ENCODE measurements at regions not wholly inside any gene's neighbourhood (a gene's known extent, or its start where the extent isn't known, plus 50 kb on each side); places are given as distances from the start of the nearest gene placed in this dataset.
"Not testable (repeated sequence)": the region's sequence is repeated elsewhere in the genome, so short reads cannot be mapped to it uniquely, and the experiment has no call there.

DNA sequence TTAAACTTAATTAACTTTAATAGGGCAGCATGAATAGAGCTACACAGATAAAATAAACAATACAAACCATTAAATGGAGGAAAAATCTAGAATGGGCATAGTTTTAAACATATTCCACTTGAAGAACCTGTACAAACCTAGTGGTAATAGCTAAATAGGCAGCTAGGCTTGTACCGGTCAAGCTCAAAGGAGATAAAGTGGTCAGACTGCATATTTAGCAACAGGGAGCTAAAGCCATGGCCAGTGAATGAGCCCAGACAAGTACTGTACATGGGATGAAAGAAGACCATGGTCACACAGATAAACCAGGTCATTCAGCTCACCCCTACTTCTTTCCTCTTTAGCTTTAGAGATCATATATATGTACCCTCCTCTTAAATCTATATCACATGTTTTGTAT is 186.6 kb upstream of the KRR1 start:
- Mint-ChIP-seq H3K27ac (no peak overlapping the region), H3K4me1 (no peaks in the 10 kb centered on the region), H3K36me3 (no peaks in the 10 kb centered on the region), H3K27me3 (ENCODE audit: low read depth in 3 of 3) (peaks cover 0 to 5% (median 0%) of the 10 kb centered on the region in 3 donors), H3K9me3 (no peaks in the 10 kb centered on the region), H3K4me3 (no peak overlapping the region)
- no peak for DNase-seq

DNA sequence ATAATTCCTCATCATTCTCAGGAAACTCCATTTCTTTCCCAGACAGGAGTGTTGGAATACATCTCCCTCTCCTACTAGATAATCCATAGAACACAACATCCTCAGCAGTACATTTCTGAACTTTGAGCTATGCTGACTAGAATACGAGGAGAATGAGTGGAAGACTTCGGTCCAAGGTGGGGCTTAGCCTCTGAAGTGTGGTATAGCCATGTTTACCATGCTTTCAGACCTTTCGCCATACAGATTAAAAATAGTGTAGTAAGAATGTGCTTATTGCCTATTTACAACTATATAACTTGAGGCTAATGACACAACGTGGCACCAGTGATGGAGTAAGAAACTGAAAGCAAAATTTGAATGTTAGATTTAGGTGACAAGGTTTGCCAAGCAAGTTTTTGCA is 184.5 kb upstream of the KRR1 start:
- peaks cover 0 to 3% (median 0%) of the 10 kb centered on the region in 6 donors for H3K9me3 Mint-ChIP-seq
- no peak overlapping the region for H3K4me3 Mint-ChIP-seq
- H3K27ac Mint-ChIP-seq: no peak overlapping the region
- peaks cover 0 to 3% (median 2%) of the 10 kb centered on the region in 3 donors for H3K27me3 Mint-ChIP-seq (ENCODE audit: low read depth in 3 of 3)
- DNase-seq: no peak
- H3K4me1 Mint-ChIP-seq: no peaks in the 10 kb centered on the region
- H3K36me3 Mint-ChIP-seq: no peaks in the 10 kb centered on the region

DNA sequence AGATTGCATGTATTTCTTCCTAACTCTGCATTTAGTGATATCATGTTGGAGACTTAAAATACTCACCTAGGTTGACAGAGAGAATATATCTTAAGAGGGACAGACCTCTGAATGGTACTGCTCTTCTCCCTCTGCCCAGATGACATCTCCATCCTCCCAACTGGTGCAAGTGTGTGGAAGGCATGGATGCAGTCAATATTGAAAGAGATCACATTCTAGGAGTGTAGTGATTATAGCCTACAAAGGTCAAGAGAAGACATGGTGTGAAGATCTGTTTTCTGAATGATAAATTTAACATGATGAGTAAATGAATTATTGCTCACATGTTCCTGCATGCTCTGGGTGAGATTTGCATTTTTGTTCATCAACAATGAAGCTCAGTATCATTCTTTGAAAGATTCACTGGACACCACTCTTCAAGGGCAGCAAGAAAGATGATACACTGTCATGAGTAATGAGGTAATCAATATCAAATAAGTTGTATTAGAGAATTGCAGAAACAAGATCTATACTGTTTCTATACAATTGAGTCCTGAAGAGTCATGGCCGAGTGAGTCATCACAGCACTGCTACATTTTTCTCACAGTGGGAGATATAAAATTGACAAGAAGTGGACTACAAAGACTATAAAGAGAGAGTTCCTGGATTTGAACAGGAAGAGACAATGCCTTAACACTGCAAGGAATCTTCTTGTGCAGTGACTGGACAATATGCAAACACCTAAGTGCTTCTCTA is 183.3 kb upstream of the KRR1 start:
- Mint-ChIP-seq H3K27me3 (ENCODE audit: low read depth in 3 of 3) (peaks cover 0 to 3% (median 2%) of the 10 kb centered on the region in 3 donors), H3K4me3 (no peak overlapping the region), H3K4me1 (no peaks in the 10 kb centered on the region), H3K27ac (no peak overlapping the region), H3K9me3 (peaks cover 0 to 3% (median 0%) of the 10 kb centered on the region in 6 donors), H3K36me3 (no peaks in the 10 kb centered on the region)
- DNase-seq: no peak

DNA sequence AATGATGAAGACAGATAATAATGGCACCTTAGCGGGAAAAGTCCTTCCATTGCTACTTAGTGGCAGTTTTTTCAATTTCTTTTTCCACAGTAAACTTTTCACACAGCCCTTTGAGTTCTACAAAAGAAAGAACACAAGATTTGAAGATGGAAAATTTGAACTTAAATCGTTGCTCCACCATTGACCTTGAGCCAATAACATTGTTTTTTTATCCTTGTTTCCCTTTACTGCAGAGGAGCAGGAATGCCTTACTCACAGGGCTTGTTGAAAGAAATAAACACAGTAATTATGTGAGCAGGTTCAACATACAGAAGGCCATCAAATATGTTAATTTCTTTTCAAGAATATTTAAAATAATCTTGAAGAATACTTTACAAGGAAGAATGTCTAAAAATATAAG is 181.5 kb upstream of the KRR1 start:
- no peak overlapping the region for H3K27ac Mint-ChIP-seq
- no peaks in the 10 kb centered on the region for H3K4me1 Mint-ChIP-seq
- H3K27me3 Mint-ChIP-seq (ENCODE audit: low read depth in 3 of 3): peaks cover 0 to 3% (median 2%) of the 10 kb centered on the region in 3 donors
- H3K36me3 Mint-ChIP-seq: no peaks in the 10 kb centered on the region
- no peak overlapping the region for H3K4me3 Mint-ChIP-seq
- H3K9me3 Mint-ChIP-seq: peaks cover 0 to 3% (median 0%) of the 10 kb centered on the region in 6 donors
- DNase-seq: no peak

DNA sequence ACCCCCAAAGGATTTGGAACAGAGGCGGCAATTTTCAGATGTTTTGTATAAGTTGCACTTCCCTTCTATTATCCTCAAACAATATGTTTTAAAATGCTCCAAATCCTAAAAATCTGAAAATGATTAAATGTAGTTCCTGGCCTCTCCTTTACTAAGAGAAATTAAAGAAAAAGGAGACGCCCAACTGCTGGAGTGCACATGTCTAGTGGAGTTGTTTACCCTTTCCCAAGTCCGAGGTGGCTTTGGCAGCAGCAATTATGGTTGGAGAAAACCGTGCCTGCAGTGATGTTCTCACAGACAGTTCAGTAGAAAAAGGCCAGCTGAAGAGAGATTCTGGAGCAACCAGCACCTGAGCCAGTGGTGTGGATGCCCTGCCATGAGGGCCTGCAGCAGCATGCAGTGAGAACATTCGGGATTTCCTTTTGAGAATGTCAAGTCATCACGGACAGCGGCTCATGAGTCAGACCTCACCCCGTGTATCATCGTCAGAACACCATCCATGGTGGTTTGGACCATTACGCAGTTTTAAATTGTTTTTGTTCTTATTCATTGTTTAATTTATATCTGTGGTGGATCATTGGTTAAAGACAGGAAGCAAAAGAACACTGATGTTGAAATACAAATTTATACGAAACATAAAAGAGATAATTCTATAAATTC is 179.0 kb upstream of the KRR1 start:
- DNase-seq: no peak

DNA sequence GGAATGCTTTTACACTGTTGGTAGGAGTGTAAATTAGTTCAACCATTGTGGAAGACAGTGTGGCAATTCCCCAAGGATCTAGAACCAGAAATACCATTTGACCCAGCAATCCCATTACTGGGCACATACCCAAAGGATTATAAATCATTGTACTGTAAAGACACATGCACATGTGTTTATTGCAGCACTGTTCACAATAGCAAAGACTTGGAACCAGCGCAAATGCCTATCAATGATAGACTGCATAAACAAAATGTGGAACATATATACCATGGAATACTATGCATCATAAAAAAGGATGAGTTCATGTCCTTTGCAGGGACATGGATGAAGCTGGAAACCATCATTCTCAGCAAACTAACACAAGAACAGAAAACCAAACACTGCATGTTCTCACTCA is 174.8 kb upstream of the KRR1 start:
- not testable (repeated sequence) for H3K4me3 Mint-ChIP-seq; H3K27ac Mint-ChIP-seq; H3K9me3 Mint-ChIP-seq; H3K4me1 Mint-ChIP-seq; H3K27me3 Mint-ChIP-seq (ENCODE audit: low read depth in 3 of 3); DNase-seq; H3K36me3 Mint-ChIP-seq

More for the DNA sequence above, 179.0 kb upstream of the KRR1 start:
- Mint-ChIP-seq H3K27me3 (ENCODE audit: low read depth in 3 of 3) (peaks cover 0 to 3% (median 2%) of the 10 kb centered on the region in 3 donors), H3K27ac (no peak overlapping the region), H3K9me3 (peaks cover 0 to 3% (median 0%) of the 10 kb centered on the region in 6 donors), H3K36me3 (no peaks in the 10 kb centered on the region), H3K4me3 (no peak overlapping the region), H3K4me1 (no peaks in the 10 kb centered on the region)

DNA sequence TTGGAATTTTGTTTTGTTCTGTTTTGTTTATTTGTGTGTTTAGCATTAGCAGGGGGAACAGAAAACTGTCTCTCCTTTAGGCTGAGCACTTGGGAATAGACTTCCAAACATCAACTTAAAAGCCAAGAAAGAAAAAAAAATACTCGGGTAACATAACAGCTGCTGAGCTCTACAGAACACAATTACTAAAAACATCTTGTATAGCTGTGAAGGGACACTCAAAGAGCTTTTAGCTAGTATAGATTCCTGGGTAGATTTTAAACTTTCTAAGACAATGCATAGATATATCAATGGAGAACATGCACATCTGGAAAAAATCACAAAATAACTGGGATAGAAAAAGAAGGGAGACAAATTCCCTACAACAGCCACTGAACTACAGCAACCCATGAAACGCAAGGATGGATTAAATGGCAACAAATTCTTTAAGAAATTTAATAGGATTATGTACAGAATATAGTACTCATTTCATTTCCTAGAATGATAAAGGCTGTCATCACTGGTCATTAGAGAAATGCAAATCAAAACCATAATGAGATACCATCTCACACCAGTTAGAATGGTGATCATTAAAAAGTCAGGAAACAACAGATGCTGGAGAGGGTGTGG is 174.3 kb upstream of the KRR1 start:
- H3K4me1 Mint-ChIP-seq: no peaks in the 10 kb centered on the region
- no peak overlapping the region for H3K4me3 Mint-ChIP-seq
- no peaks in the 10 kb centered on the region for H3K9me3 Mint-ChIP-seq

DNA sequence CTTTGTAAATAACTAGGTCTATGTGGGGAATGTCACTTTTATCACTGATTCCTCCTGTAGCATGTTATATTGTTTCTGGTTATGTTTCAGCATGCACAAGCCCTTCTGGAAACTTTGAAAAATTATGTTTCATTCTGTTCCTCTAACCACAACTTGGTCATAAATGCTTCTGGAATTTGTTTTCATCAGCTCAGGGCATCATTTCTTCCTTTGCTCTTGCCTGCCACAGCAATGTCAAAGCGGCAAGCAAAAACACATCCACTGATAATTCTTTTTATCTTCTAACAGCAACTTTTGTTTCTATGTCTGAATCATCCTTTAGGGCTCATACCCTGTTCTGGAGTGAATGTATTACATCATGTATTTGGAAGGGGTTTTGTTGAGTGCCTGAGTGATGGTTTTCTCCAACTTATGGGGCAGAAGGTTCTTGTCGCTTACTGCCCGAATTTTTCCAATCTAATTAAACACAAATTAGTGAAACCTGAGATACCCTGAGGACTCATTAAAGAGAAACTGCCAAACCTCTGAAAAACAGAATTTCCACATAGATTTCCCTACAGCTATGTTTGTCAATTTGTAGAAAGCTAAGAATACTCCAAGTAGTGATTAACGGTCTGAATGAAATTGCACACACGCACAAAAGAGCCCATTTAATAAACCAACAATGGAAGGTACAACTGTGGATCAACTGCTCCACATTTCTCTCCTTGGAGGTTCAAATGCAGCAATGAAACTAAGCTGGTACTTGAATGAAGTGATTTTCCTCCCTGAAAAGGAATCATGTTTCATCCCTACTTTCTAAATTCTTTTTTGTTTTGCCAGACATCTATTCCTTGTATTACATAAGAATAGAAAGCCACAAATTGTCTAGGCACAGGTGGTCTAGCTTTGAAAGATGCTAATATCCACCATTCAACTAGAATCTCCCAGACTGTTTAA is 173.5 kb upstream of the KRR1 start:
- Mint-ChIP-seq H3K27ac (no peak overlapping the region), H3K36me3 (peaks cover 0 to 1% (median 0%) of the 10 kb centered on the region in 3 donors), H3K4me1 (no peaks in the 10 kb centered on the region), H3K9me3 (no peaks in the 10 kb centered on the region), H3K27me3 (ENCODE audit: low read depth in 3 of 3) (peaks cover 0 to 2% (median 2%) of the 10 kb centered on the region in 3 donors), H3K4me3 (no peak overlapping the region)
- DNase-seq: no peak

More for the DNA sequence above, 174.3 kb upstream of the KRR1 start:
- Mint-ChIP-seq H3K27ac (no peak overlapping the region), H3K36me3 (no peaks in the 10 kb centered on the region), H3K27me3 (ENCODE audit: low read depth in 3 of 3) (peaks cover 0 to 2% (median 2%) of the 10 kb centered on the region in 3 donors)
- DNase-seq: no peak

DNA sequence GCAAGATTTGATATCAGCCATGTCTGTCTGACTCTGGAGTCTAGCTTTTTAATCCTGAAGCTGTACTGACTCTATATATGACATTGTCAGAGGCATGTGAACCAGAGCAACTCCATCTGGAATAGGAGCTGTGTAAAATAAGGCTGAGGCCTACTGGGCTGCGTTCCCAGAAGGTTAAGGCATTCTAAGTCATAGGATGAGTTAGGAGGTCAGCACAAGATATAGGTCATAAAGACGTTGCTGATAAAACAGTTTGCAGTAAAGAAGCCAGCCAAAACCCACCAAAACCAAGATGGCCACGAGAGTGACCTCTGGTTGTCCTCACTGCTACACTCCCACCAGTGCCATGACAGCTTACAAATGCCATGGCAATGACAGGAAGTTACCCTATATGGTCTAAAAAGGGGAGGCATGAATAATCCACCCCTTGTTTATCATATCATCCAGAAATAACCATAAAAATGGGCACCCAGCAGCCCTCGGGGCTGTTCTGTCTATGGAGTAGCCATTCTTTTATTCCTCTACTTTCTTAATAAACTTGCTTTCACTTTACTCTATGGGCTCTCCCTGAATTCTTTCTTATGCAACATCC is 172.7 kb upstream of the KRR1 start:
- not testable (repeated sequence) for H3K36me3 Mint-ChIP-seq; H3K27me3 Mint-ChIP-seq (ENCODE audit: low read depth in 3 of 3); H3K4me1 Mint-ChIP-seq; H3K27ac Mint-ChIP-seq; H3K9me3 Mint-ChIP-seq; DNase-seq; H3K4me3 Mint-ChIP-seq

DNA sequence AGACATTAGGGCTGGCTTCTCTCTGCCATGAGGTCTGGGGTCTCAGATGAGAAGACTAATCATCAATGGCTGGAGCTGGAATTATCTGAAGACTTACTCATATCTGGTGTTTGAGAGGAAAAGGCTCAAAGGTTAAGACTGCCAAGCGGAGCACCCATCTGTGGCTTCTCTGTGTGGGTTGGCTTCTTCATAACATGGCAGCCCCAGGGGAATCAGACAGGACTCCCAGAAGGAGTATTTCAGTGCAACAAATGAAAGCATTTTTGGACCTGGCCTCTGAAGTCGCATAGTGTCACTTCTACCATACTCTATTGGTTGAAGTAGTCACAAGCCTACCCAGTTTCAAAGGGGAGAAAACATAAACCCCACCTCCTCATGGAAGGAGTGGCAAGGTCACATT is 171.8 kb upstream of the KRR1 start:
- H3K36me3 Mint-ChIP-seq: peaks cover 0 to 3% (median 0%) of the 10 kb centered on the region in 3 donors
- H3K9me3 Mint-ChIP-seq: no peaks in the 10 kb centered on the region
- H3K4me1 Mint-ChIP-seq: no peaks in the 10 kb centered on the region
- DNase-seq: no peak
- peaks cover 0 to 2% (median 2%) of the 10 kb centered on the region in 3 donors for H3K27me3 Mint-ChIP-seq (ENCODE audit: low read depth in 3 of 3)
- no peak overlapping the region for H3K27ac Mint-ChIP-seq
- H3K4me3 Mint-ChIP-seq: no peak overlapping the region

DNA sequence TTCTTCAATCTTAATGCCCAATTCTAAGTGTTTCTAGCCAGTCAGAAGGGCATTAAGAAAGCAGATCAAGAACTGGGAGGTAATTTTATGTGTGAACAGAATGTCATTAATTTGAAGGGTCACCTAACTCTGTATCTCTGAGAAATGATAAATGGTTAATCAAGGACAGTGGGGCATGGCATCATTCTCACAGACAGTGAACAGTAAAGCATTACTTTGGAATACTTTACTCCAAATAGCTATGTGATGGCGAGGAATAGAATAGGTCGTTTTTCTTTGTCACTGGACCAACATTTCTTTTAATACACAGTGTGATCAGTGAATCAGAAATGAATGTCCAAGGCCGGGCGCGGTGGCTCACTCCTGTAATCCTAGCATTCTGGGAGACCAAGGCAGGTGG is 166.1 kb upstream of the KRR1 start:
- no peaks in the 10 kb centered on the region for H3K4me1 Mint-ChIP-seq
- peaks cover 0 to 3% (median 0%) of the 10 kb centered on the region in 3 donors for H3K36me3 Mint-ChIP-seq
- H3K9me3 Mint-ChIP-seq: no peaks in the 10 kb centered on the region
- peaks cover 0 to 2% (median 0%) of the 10 kb centered on the region in 3 donors for H3K27me3 Mint-ChIP-seq (ENCODE audit: low read depth in 3 of 3)
- DNase-seq: no peak
- no peak overlapping the region for H3K4me3 Mint-ChIP-seq
- H3K27ac Mint-ChIP-seq: no peak overlapping the region

DNA sequence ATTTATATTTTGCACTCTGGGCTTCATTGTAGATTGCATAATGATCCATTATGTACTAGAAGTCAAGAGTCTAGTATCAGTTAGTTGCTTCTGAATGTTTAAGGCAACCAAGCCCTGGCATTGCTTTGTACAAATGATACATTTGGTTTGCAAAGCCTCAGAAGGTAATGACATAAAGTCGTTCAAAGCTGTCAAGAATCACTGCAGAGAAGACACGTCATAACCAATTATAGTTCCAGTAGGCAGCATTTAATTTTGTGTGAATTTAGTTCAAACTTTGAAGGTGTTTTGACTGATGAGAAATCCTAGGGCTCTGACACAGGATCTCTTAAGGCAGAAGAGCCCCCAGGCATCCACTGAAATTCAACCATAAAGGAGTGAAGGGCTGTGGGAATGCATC is 163.0 kb upstream of the KRR1 start:
- H3K27me3 Mint-ChIP-seq (ENCODE audit: low read depth in 3 of 3): no peaks in the 10 kb centered on the region
- no peak overlapping the region for H3K4me3 Mint-ChIP-seq
- H3K4me1 Mint-ChIP-seq: no peaks in the 10 kb centered on the region
- no peaks in the 10 kb centered on the region for H3K9me3 Mint-ChIP-seq
- no peaks in the 10 kb centered on the region for H3K36me3 Mint-ChIP-seq
- no peak for DNase-seq
- H3K27ac Mint-ChIP-seq: no peak overlapping the region

DNA sequence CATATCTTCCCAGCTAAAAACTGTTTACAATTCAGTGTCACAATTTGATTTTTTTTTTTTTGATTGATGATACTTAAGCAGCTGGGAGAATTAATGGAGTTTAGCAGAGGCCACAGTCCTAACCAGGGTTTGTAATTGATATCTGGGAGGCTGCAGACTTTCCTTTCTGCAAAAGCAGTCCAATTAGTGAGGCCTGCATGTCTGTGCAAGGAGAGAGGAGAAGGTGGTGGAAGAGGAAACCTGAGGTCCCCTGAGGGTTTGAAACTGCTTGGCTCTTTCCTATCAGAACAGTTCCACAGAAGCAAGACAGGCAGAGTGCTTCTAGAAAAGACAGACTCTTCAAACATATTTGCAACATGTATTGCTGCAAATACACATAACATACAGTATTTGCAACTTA is 160.8 kb upstream of the KRR1 start:
- Mint-ChIP-seq H3K36me3 (no peaks in the 10 kb centered on the region), H3K4me3 (no peak overlapping the region), H3K4me1 (no peaks in the 10 kb centered on the region), H3K27me3 (ENCODE audit: low read depth in 3 of 3) (peaks cover 0 to 1% (median 0%) of the 10 kb centered on the region in 3 donors), H3K27ac (no peak overlapping the region), H3K9me3 (no peaks in the 10 kb centered on the region)
- no peak for DNase-seq

Measured in immature natural killer cell (primary cell).